D721Med (cell line): ENCODE measurements at regions not wholly inside any gene's neighbourhood (a gene's known extent, or its start where the extent isn't known, plus 50 kb on each side); places are given as distances from the start of the nearest gene placed in this dataset.
"Not testable (repeated sequence)": the region's sequence is repeated elsewhere in the genome, so short reads cannot be mapped to it uniquely, and the experiment has no call there.

Experiments
- DNase-seq: peaks from one replicate; pipeline ENCODE4 v3.0.0; 2011; ENCODE audit warnings: low spot score; ENCODE audit not compliant: insufficient read length
- FAIRE-seq: peaks from 2 replicates; lab custom pipeline; 2011; peaks lifted over from hg19 to GRCh38; lab: Jason Lieb, UNC
- TF ChIP-seq, protein P1 (sequence below): IDR thresholded peaks from 2 replicates; pipeline ENCODE4 v1.5.1; 2012; ENCODE audit warnings: mild to moderate bottlenecking, control low read depth; ENCODE audit not compliant: insufficient read depth; ENCODE audit errors: missing control alignments

DNA sequence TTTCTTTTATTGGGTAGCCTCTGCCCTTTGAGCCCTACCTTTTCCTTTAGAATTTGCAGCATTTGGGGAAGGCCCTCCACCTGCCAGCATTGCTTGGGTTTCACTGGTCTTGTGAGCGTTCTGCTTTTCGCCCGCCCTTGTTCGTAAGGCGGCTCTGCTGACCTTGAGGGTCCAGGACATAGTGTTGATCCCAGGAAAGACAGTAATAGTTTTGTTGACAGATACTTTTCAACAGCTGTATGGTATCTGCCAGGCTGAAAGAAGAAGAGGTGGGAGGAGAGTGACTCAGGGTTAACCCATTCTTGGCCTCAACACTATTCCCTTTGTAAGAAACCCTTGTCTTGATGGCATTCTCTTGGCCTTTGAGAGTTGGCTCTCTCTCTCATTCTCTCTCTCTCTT, 113.4 kb upstream of the SPAG17 start:
- no peak for DNase-seq
- no peak for FAIRE-seq
- TF ChIP-seq, protein P1, sequence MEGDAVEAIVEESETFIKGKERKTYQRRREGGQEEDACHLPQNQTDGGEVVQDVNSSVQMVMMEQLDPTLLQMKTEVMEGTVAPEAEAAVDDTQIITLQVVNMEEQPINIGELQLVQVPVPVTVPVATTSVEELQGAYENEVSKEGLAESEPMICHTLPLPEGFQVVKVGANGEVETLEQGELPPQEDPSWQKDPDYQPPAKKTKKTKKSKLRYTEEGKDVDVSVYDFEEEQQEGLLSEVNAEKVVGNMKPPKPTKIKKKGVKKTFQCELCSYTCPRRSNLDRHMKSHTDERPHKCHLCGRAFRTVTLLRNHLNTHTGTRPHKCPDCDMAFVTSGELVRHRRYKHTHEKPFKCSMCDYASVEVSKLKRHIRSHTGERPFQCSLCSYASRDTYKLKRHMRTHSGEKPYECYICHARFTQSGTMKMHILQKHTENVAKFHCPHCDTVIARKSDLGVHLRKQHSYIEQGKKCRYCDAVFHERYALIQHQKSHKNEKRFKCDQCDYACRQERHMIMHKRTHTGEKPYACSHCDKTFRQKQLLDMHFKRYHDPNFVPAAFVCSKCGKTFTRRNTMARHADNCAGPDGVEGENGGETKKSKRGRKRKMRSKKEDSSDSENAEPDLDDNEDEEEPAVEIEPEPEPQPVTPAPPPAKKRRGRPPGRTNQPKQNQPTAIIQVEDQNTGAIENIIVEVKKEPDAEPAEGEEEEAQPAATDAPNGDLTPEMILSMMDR, result no peak

DNA sequence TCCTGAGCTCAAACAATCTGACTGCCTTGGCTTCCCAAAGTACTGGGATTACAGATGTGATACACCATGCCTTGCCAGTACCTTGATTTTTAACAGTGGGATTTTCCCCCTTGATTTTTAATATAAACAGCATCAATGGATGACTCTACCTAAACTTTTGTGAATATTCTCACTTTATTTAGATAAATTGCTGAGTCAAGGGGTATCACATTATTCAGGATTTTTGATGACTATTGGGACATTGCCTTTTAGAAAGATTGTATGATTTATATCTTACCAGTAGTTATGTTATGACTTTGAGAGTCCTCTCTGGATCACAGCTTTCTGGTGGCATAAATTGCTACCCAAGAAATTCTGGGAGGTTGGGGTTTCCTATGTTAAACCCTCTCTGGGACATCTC, 112.5 kb upstream of the SPAG17 start:
- TF ChIP-seq, protein P1, result no peak
- no peak for FAIRE-seq
- no peak for DNase-seq

DNA sequence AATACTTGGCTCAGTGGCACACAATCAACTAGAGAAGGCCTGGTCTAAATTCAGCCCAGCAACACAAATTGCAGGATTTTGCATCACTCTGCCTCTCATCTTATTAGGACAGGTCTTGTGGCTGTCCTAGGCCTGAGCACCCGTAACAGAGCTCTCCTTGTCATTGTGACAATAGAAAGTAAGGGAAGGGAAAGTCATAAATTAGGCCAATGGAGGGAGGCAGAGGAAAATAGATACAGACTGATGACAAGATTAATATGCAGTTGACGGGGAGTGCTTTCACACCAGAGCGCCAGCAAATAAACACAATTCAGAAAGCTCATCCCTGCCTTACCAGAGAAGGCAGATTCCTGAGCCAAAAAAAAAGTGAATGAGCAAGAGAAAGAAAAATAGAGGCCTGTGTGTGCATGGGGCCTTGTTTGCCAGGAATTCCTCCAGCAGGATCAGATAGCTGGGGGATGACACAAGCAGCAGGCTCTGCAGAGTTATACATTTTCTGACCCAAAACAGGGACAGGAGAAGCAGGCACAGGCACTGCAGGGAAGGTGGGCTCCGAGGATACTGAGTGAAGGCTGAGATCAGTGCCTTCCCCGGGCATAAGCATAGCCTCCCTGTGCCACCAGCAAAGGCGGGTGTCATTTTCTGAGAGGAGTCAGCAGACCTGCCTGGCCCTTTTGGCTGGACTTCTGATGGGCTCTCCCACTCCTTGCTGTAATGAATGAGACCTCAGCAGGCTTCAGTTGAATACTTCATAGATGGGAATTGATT, 110.0 kb upstream of the SPAG17 start:
- no peak for DNase-seq
- TF ChIP-seq, protein P1, result no peak
- no peak for FAIRE-seq

DNA sequence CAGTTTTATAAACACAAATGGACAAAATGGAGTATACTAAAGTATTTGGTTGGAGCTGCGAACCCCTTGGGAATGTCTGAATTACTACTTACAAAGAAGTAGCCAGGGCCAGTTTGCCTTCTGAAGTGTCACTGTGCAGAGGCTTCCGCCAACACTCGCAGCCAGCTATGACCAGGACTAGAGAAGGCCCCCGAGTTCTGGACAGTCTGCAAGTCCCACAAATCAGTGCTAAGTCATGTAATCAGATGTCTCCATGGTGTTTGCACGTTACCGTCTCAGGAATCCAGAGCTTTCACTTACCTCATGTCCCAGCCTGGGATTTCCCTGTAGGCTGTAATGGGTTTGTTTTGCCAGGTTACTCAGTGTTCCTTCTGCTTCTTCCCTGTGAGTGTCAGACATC, 106.6 kb upstream of the SPAG17 start:
- FAIRE-seq (no peak), DNase-seq (no peak)
- TF ChIP-seq, protein P1, result no peak

DNA sequence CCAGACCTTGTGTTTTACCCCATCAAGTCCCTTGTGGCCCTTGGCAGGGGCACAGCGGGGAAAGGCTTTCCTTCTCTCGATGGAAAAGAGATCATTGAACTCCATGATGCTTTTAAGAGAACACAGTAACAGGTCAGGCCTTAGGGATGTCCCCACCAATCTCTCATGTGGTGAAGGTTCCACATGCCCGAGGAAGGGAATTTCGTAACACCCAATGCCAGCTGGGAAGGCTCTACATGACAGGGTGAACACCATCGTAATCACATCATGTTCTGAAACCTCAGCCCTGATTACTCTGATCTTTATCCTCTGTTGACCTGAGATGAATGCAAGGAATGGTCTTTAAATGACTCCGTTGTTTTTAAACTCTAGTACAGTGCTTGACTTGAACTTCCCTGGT, 105.5 kb upstream of the SPAG17 start:
- DNase-seq (no peak), FAIRE-seq (no peak)
- TF ChIP-seq, protein P1, result no peak

DNA sequence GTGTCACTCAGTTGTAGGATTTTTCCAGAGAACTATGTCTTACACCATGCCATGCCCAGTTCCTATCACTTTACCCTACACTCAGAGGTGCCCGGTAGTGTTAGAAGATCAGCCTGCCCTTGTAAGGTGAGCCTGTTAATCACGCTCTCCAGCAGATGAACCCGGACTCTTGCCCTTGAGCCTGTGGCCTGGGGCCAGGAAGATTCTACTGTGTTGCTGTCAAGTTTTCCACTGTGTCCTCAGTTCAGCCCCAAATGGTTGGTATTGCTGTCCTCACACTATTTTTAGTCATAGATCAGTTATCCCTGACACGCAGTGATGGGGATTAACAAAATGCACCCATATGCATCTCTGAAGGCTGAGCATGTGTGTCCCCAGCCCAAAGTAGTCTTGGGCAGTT, 105.0 kb upstream of the SPAG17 start:
- no peak for FAIRE-seq

DNA sequence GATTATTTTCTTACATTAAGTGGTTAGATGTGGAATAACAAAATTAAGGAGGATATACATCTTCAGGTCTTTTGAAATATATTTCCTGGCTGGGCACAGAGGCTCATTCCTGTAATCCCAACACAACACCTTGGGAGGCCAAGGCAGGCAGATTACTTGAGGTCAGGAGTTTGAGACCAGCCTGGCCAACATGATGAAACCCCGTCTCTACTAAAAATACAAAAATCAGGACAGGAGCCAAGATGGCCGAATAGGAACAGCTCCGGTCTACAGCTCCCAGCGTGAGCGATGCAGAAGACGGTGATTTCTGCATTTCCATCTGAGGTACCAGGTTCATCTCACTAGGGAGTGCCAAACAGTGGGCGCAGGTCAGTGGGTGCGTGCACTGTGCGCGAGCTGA, 95.6 kb upstream of the SPAG17 start:
- not testable (repeated sequence) for FAIRE-seq, DNase-seq

More for the DNA sequence above, 105.0 kb upstream of the SPAG17 start:
- no peak for DNase-seq
- TF ChIP-seq, protein P1, result no peak
